ENCODE measurements at regions not wholly inside any gene's neighbourhood (a gene's known extent, or its start where the extent isn't known, plus 50 kb on each side); places are given as distances from the start of the nearest gene placed in this dataset.
"Not testable (repeated sequence)": the region's sequence is repeated elsewhere in the genome, so short reads cannot be mapped to it uniquely, and the experiment has no call there.

DNA sequence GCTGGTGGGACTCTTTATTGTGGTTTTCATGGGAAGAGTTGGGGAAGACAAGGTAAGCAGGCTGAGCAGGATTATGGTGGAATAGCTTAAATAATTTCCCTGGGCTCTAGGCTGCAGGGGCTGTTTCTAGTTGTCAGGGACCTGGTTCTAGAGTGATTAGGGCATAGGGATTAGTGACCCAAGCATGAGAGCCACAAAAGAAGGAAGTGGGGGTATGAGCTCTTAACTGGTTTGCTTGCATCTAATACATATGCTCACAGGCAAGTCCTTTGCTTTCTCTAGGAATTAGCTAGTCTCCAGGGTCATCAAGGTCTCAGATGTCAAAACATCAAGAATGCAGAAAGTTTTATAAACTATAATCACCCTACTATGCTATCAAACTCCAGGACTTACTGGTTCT lies 67.5 kb upstream of the NRN1 start (continued):
- TF ChIP-seq, protein P1, sequence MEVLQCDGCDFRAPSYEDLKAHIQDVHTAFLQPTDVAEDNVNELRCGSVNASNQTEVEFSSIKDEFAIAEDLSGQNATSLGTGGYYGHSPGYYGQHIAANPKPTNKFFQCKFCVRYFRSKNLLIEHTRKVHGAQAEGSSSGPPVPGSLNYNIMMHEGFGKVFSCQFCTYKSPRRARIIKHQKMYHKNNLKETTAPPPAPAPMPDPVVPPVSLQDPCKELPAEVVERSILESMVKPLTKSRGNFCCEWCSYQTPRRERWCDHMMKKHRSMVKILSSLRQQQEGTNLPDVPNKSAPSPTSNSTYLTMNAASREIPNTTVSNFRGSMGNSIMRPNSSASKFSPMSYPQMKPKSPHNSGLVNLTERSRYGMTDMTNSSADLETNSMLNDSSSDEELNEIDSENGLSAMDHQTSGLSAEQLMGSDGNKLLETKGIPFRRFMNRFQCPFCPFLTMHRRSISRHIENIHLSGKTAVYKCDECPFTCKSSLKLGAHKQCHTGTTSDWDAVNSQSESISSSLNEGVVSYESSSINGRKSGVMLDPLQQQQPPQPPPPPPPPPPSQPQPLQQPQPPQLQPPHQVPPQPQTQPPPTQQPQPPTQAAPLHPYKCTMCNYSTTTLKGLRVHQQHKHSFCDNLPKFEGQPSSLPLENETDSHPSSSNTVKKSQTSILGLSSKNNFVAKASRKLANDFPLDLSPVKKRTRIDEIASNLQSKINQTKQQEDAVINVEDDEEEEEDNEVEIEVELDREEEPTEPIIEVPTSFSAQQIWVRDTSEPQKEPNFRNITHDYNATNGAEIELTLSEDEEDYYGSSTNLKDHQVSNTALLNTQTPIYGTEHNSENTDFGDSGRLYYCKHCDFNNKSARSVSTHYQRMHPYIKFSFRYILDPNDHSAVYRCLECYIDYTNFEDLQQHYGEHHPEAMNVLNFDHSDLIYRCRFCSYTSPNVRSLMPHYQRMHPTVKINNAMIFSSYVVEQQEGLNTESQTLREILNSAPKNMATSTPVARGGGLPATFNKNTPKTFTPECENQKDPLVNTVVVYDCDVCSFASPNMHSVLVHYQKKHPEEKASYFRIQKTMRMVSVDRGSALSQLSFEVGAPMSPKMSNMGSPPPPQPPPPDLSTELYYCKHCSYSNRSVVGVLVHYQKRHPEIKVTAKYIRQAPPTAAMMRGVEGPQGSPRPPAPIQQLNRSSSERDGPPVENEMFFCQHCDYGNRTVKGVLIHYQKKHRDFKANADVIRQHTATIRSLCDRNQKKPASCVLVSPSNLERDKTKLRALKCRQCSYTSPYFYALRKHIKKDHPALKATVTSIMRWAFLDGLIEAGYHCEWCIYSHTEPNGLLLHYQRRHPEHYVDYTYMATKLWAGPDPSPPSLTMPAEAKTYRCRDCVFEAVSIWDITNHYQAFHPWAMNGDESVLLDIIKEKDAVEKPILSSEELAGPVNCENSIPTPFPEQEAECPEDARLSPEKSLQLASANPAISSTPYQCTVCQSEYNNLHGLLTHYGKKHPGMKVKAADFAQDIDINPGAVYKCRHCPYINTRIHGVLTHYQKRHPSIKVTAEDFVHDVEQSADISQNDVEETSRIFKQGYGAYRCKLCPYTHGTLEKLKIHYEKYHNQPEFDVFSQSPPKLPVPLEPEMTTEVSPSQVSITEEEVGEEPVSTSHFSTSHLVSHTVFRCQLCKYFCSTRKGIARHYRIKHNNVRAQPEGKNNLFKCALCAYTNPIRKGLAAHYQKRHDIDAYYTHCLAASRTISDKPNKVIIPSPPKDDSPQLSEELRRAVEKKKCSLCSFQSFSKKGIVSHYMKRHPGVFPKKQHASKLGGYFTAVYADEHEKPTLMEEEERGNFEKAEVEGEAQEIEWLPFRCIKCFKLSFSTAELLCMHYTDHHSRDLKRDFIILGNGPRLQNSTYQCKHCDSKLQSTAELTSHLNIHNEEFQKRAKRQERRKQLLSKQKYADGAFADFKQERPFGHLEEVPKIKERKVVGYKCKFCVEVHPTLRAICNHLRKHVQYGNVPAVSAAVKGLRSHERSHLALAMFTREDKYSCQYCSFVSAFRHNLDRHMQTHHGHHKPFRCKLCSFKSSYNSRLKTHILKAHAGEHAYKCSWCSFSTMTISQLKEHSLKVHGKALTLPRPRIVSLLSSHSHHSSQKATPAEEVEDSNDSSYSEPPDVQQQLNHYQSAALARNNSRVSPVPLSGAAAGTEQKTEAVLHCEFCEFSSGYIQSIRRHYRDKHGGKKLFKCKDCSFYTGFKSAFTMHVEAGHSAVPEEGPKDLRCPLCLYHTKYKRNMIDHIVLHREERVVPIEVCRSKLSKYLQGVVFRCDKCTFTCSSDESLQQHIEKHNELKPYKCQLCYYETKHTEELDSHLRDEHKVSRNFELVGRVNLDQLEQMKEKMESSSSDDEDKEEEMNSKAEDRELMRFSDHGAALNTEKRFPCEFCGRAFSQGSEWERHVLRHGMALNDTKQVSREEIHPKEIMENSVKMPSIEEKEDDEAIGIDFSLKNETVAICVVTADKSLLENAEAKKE (CRISPR knock-in tag; IDR thresholded peaks at IDR 0.05) = no peak
- TF ChIP-seq CREB1 (CRISPR knock-in tag; IDR thresholded peaks at IDR 0.05; ENCODE audit: low read depth) (no peak), ZNF114 (CRISPR knock-in tag; IDR thresholded peaks at IDR 0.05) (no peak), NANOG (IDR thresholded peaks at IDR 0.05; ENCODE audit: borderline replicate concordance) (no peak)
- TF ChIP-seq, protein P2, sequence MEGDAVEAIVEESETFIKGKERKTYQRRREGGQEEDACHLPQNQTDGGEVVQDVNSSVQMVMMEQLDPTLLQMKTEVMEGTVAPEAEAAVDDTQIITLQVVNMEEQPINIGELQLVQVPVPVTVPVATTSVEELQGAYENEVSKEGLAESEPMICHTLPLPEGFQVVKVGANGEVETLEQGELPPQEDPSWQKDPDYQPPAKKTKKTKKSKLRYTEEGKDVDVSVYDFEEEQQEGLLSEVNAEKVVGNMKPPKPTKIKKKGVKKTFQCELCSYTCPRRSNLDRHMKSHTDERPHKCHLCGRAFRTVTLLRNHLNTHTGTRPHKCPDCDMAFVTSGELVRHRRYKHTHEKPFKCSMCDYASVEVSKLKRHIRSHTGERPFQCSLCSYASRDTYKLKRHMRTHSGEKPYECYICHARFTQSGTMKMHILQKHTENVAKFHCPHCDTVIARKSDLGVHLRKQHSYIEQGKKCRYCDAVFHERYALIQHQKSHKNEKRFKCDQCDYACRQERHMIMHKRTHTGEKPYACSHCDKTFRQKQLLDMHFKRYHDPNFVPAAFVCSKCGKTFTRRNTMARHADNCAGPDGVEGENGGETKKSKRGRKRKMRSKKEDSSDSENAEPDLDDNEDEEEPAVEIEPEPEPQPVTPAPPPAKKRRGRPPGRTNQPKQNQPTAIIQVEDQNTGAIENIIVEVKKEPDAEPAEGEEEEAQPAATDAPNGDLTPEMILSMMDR (conservative IDR thresholded peaks at IDR 0.05; ENCODE audit: low read depth in 2 of 2) = no peak

DNA sequence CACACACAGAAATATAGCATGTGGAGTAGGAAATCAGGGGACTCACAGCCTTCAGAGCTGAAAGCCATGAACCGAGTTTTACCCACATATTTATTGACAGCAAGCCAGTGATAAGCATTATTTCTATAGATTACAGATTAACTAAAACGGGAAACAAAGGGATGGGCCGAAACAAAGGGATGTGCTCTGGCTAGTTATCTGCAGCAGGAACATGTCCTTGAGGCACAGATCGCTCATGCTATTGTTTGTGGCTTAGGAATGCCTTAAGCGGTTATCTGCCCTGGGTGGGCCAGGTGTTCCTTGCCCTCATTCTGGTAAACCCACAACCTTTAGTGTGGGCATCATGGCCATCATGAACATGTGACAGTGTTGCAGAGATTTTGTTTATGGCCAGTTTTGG lies 61.4 kb upstream of the NRN1 start:
- not testable (repeated sequence) for DNase-seq (ENCODE audit: low spot score); H3K9me2 ChIP-seq (ENCODE audit: insufficient read depth); H3K27me3 Mint-ChIP-seq (ENCODE audit: insufficient read depth, low read depth, poor library complexity); ATAC-seq; H3K27me3 ChIP-seq (ENCODE audit: insufficient read depth); H3K4me3 ChIP-seq; H3K4me1 Mint-ChIP-seq; H3F3A ChIP-seq (replicated peaks; ENCODE audit: low read depth); H3K4me3 Mint-ChIP-seq; H3K27ac ChIP-seq (ENCODE audit: low read depth); H3K4me1 ChIP-seq (ENCODE audit: insufficient read depth); H3K79me2 ChIP-seq (replicated peaks; ENCODE audit: insufficient read depth); H3K36me3 ChIP-seq (ENCODE audit: insufficient read depth); H2AFZ ChIP-seq; H3K27ac Mint-ChIP-seq; H3K4me2 ChIP-seq; H4K20me1 ChIP-seq (replicated peaks; ENCODE audit: insufficient read depth)
- Mint-ChIP-seq H3K9me3 (peaks cover 43% of the 10 kb centered on the region), H3K36me3 (ENCODE audit: low read depth) (peaks cover 21% of the 10 kb centered on the region)
